Stimulated activated CD8-positive, alpha-beta memory T cell treated with anti-CD3 and anti-CD28 coated beads, Interleukin-4, amount 100 ng/mL, for 24 hours (primary cell): ENCODE measurements at regions not wholly inside any gene's neighbourhood (a gene's known extent, or its start where the extent isn't known, plus 50 kb on each side); places are given as distances from the start of the nearest gene placed in this dataset.

ENCODE experiments used
- DNase-seq: peaks from one replicate; pipeline ENCODE4 v3.0.0-alpha.2; 2020; ENCODE audit warnings: low read depth

DNA sequence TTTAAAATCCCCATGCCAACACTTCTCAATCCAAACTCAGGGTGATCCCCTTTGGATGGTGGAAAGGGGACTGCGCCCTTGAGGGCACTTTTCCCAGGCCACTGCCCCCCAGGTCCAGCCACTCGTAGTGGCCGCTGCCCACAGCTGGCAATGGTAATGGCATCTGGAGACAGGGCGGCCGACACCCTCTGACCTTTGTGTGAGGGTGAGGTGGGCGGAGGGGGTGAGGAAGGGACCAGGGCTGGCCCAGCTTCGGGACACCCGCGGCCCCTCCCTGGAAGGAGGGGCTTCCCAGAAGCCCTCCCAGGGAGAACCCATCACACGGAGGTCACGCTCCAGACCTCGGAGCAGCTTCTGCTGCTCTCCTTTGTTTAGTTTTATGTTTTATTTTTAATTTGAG is 289.7 kb downstream of the FOXL1 start:
- DNase-seq, result no peak

DNA sequence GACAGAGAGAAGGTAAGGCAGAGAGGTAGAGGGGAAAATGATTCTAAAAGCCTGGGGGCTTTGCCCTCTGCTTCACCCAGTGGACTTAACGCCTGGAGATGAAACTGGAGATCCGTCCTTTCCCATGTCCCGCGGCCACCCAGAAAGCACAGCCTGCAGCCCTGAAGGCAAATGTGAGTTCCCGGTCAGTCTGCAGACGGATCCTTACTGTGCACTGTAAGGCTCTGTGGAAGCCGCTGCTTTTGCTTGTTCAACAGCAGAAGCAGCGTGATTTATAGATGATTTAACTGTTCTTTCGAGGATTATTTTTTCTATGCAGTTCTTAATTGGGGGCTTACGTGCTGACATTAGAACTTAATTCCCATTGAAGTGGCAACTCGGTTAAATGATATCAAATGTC is 290.4 kb downstream of the FOXL1 start:
- DNase-seq, result no peak

DNA sequence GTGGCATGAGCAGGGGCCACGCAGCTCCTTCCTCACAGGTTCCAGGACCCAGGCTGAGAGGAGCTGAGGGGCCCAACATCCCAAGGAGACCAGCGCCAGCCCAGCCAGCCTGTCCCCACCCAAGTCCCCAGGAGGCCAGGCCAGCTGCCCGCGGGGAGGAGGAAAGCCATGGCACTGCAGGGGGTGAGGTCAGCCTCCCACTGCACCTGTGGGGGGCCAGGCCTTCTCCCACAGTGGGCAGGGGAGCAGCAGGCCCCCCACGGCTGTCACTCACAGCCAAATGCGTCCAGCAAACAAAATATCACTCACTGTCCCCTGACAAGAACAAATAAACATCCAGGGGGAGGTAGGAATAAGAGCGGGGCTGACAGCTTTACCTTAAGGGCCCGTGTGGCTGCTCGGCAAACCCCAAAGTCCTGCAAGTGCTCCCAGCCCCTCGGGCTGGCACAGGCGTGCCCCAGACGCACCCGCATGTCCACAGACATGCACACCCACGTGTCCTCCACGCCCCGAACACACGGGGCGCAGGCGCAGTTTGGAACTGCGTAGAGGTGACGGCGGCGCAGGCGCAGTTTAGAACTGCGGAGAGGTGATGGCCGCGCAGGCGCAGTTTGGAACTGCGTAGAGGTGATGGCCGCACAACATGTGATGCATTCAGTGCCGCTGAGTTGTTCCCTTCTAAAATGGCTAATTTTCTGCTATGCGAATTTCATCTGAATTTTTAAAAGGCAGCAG is 291.1 kb downstream of the FOXL1 start:
- no peak for DNase-seq

DNA sequence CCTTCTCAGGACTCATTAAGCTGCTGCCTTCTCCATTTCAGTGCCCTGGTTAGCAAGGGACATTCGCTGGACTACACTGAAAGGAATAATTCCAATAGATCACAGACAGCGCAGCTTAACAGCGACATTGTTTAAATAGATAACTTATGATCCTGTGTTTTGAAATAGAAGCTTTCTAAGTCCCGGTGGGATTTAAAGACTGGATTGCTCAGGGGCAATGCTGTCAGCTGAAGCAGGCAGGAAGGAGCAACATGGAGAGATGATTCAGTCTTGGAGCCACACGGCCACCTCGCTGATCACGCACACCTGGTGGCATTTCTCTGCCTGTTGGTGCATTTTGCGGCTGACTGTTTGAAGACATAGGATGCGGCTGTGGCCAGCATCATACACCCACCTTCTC is 292.0 kb downstream of the FOXL1 start:
- no peak for DNase-seq

DNA sequence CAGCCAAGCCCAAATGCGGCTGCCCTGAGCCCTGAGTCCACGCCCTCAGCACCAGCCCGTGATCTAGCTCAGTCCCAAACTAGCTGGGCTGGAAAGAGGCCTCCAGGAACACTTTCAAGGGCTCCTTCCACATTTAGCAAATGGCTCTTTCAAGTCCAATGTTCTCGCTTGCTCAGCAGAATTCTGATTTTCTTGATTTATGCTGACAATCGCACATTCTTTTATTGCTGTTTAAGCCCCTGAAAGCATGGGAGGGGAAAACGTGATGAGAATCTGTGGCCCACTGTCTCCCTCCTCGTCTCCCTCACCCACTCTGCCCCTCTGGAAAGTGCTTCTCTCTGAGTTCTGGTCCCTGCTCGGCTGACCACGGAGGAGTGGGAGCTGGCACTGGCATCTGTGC is 293.8 kb downstream of the FOXL1 start:
- DNase-seq, result no peak

DNA sequence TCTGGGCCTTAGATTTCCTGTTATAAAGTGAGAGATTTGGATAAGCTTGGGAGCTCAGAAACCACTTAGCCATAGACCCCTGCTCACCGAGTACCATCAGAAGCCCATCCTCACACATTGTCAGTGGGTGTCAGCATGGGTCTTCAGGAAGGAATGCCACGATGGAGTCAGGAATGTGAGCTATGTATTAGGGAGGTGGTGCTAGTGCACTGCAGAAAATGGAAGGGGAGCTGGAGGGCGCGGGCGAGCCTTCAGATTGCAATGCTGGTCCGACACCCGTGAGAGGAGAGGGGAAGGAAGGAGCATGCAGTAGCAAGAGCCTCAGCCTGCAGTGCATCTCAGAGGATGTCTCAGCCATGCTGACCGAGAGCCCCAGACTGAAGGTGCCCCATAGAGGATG is 294.5 kb downstream of the FOXL1 start:
- no peak for DNase-seq

DNA sequence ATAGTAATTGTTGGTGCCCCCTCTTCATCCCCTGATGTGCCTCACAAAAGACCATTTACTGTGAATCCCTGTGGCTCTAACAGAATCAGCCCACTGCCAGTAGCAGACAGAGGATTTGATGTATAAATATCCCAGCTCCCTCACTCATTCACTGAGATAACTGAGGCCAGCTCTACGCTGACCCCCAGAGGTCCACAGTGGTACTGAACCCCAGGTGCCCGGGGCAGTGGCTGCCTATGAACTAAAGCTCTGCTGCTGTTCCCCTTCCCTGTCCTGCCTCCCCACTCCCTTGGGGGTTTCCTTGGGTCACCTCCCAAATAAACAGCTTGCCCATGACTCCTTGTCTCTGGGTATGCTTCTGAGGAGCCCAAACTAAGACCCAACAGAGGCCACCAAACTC is 295.8 kb downstream of the FOXL1 start:
- peak; percentile 11 for DNase-seq

DNA sequence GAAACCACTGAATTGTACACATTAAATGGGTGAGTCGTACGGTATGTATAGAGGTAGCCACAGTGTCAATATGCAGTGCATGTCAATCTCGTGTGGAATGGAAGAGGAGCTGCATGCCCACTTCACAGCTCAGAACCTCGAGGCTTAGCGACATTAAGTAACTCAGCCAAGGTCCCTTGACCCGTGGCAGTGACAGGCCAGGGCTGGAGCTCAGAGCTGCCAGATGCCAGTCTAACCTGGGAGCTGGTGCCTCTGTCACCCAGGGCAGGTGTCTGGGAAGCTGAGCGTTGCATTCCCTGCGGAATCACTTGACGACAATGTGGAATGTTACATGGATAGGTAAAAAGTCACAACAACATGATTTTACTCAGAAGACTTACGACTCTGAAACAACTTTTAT is 298.1 kb downstream of the FOXL1 start:
- no peak for DNase-seq

DNA sequence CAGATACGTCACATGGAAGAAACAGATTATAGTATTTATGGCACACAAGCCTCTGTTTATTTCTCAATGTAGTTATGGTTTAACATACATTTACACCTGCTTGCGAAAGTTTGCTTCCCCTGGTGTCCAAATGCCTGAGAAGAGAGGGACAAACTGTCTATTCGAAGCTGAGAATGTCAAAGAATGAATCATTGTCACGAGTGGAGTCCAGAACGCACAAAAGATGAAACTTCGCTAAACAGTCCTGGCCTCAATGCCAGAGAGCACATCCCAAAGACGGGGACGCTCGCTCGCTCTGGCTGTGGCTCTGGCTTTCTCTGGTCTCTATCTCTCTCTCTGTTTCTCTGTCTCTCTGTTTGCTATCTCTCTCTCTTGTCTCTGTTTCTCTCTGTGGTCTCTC is 298.8 kb downstream of the FOXL1 start:
- DNase-seq, result no peak

DNA sequence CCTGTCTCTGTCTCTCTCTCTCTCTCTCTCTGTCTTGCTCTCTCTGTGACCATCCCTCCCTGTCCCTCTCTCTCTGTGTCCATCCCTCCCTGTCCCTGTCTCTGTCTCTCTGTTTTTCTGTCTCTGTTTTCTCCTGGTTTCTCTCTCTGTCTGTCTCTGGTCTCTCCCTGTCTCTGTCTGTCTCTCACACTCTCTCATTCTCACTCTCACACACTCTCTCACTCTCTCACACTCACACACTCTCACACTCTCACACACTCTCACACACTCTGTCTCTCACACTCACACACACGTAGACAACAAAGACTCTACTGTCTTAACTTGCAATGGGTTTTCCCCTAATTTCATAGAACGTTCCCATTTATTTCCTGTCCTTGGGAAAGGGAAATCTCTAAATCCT is 299.5 kb downstream of the FOXL1 start:
- no peak for DNase-seq

DNA sequence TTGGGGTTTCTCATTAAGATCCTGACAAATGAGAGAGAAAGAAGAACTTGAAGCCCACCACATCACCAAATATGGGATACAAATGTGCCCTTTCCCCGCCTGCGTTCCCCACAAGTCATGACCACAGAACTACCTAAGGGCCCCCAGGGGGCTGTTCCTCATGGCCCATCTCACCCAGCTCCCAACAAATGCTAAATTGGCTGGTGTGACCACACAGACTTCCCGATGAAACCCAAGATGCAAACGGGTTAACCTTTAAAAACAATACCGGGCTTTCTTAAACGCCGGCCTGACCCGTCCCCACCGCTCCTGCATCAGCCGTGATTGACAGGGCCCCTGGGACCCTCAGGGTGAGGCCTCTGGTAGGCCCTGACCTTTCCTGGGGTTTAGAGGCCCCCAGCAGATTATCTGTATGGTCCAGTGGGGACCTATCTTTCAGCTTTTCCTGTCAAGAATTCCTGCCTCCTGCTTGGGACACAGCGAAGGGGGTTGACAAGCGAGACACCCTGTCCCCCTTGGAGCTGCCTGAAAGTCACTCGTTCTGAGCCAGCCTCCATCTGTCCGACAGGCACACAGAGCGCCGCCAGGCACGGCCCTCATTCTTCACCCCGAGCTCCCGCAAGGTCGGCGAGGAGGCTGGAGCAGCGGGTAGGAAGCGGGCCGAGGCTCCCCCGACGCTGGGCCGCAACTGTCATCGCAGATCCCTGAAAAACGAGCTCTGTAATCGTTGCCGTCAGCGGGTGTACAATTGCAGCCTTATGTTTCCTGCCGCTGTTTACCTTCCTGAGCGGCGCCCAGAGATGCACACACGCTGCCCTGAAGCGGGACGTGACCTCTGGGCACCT is 300.1 kb downstream of the FOXL1 start:
- DNase-seq, result no peak

DNA sequence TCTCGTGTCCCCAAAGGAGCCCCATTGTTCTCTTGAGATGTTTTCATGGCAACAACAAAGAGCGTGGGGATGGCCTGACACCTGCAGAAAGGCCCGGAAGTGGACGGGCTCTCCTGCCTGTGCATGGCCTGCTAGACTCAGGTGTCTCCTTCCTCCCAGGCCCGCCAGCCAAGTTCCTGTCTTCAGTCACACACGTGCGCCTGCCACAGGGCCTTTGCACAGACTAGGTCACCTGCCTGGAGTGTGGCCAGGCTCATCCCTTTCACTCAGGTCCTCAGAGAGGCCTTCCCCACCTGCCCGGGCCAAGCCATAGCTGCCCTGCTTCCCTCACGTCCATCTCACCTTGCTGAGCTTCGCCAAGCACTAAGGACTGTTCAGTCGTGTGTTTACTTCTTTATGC is 300.9 kb downstream of the FOXL1 start:
- DNase-seq, result no peak

DNA sequence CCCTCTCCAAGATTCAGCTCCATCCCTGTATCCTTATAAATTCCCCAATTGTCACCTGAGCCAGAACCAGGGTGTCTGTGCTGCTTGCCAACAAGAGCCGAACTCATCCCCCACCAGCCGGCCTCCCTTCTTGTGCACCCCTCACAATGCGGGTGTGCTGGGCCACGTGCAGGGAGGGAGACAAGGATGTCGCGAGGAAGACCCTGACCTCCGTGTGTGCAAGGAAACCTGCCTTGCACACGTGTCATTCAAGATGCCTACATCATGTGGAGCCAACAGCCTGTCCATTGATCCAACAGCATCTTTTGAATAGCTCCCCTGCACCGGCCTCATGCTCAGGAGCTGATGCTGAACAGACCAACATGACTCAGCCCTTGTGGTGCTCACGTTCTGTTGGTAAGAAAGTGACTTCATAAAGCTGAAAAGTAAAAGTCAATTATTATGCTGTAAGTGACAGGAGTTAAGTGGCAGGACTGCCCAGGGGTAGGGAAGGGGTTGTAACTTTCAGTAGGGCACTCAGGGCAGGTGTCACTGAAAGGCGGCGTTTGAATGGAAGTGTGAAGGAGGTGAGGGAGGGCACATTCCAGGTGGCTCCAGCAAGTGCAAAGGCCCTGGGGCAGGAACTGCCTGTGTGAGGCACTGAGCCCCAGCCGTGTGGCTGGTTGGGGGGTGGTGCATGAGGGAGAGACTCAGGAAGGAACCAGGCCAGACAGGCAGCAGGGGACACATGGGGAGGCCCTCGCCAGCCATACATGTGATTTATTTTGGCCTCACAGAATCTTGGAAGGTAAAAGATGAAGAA is 302.2 kb downstream of the FOXL1 start:
- no peak for DNase-seq

DNA sequence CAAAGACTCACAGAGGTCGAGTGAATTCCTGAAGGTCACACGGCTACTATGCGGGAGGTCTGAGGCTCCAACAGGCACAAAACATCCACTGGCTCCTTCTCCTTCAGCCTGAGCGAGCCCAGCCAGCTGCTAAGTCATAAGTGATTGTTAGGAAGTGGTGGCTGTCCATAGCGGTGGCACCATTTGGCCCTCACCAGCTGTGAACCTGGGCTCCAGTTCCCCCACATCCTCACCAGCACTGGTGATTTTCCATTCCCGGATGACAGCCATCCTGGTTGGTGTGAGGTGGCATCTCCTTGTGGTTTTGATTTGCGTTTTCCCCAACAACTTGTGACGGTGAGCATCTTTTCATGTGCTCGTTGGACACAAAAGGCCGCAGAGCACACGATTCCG is 302.8 kb downstream of the FOXL1 start:
- no peak for DNase-seq

DNA sequence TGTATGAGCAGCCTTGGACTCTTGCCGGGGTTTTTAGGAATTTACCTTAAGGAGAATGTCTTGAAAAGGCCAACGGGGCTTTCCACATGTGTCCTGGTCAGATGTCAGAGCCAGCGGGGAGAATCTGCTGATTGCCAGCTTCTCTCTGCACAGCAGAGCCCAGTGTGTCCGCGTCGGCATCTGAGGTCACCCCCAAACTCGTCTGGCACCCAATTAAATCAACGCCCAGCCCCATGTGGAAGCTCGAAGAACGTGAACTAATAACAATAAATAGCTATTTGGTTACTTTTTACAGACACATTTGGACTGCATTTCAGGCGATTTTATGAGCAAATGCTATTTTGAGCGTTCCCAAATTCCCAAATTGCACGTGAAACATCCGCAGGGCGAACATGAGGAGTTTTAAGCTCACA is 303.5 kb downstream of the FOXL1 start:
- no peak for DNase-seq

DNA sequence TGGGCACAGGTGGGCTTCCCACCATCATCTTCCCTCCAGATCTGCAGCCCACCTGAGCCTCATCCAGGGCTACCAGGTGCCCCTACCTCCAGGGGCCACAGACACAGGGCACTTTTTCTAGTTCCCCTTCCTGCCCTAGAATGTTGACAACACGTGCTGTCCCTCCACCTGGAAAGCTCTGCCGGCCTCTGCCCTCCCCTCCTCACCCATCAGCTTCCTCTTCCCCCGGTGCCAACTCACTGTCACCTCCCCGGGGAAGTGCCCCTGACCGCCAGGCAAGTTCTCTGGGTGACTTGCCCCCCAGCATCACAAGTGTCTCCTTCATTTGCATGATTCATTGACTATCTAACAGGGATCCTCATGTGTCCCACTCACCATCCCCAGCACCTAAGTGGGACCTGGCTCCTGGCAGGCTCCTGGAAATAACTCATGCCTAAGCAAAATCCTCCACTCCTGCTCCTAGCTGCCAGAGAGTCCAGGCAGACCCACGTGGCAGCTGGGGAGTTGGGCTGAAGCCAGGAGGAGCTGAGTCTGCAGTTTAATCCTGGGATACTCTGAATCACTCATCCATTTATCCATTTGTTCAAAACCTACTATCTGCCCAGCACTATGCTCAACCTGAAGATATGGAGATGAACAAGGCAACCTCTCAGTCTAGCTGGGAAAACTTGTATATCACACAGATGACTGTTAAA is 304.4 kb downstream of the FOXL1 start:
- DNase-seq, result no peak

DNA sequence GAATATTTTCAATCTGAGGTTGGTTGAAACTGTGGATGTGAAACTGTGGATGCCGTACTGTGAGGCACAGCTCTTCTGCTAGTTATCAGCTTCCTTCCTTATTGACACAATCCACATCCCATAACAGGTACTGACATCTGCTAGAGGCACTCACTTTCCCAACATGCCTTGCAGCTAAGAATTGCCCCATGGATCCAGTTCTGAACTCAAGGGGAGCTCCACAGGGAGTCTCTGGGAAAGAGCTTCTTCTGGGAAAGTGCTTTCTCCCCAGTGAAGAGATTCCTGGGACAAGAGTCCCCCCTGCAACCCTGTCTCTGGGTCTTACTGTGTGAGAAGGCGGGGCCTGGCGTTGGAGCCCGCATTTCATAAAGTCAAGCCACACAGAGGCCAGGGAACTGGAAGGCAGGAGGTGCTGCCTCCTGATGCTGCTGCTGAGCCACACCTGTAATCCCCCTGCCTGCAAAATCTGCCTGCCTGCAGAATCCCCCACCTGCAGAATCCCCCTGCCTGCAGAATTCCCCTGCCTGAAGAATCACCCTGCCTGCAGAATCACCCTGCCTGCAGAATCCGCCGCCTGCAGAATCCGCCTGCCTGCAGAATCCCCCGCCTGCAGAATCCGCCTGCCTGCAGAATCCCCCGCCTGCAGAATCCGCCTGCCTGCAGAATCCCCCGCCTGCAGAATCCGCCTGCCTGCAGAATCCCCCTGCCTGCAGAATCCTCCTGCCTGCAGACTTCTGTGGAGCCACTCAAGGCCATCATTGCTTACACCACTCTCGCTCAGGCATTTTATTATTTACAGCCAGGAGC is 305.4 kb downstream of the FOXL1 start:
- DNase-seq, result no peak

DNA sequence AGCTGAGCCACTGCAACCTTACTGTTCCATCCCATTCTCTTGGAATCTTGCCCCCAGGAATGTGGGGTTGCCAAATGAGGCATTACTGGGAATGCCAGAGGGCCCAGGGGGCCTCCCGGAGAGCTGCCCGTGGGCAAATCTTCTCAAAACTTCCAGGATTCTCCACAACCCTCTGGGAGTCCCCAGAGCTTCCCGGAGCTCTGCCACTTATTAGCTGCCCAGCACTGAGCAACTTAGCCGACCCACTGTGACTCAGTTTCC is 306.0 kb downstream of the FOXL1 start:
- DNase-seq, result no peak

DNA sequence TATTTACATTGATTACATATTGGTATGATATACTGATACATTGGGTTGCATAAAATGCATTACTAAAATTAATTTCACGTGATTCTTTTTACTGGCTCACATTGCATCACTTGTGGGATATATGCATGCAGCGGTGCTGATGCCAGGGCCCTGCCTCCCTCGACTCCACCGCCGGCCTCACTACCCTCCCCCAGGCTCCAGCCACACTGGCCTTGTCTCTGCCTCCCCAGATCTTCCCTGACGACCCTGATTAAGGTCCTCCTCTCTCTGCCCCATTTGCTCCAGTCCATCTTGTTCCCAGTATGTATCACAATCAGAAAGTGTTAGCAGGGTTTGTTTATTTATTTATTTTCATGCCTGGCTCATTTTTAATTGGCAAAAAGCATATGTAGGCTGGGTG is 306.8 kb downstream of the FOXL1 start:
- no peak for DNase-seq

DNA sequence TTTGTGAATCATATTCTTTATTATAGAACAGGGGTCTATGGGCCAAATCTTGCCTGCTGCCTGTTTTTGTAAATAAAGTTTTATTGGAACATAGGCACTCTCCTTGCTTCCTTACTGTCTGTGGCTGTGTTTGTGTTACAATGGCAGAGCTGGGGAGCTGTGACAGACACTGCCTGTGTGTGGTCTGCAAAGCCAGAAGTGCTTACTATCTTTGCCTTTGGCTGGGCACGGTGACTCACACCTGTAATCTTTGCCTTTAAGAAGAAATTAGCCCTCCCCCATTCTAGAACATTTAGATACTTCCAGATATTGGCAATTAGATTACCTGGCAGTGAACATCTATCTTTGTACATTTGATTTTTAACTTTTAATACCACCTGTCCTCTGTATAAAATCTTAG is 308.3 kb downstream of the FOXL1 start:
- DNase-seq, result no peak

DNA sequence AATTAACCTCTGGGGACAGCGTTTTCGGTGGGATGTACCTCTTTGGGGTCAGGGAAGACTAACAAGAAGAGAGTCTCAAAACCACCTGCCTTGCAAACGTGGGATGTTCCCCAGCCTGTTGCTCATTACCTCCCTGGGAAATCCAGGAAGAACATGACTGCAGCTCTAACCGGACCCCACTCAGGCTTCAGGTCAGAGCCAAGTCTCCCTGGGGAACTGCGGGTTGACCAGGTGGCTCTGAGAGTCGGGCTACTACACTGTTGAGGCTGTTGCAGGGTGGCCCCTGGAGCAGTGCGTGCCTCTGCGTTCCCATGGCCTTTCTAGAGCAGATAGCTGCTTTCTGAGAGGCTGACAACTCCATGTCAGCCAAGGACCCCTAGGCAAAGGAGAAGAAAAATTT is 309.1 kb downstream of the FOXL1 start:
- no peak for DNase-seq
